Brain microvascular endothelial cell (primary cell): ENCODE measurements at regions not wholly inside any gene's neighbourhood (a gene's known extent, or its start where the extent isn't known, plus 50 kb on each side); places are given as distances from the start of the nearest gene placed in this dataset.

ENCODE experiments used
- DNase-seq: peaks from one replicate; pipeline ENCODE4 v3.0.0-alpha.2; 2020
- H3K27ac ChIP-seq: fragments of 250-450 bp; sonication (Bioruptor Pico); 2 replicates; pipeline ENCODE4 v1.5.1; 2020; ENCODE audit warnings: mild to moderate bottlenecking, moderate library complexity
- H3K27me3 ChIP-seq: fragments of 250-450 bp; sonication (Bioruptor Pico); replicated peaks from 2 replicates; pipeline ENCODE4 v1.5.1; 2020; ENCODE audit warnings: mild to moderate bottlenecking
- H3K36me3 ChIP-seq: fragments of 250-450 bp; sonication (Bioruptor Pico); replicated peaks from 2 replicates; pipeline ENCODE4 v1.5.1; 2020; ENCODE audit warnings: mild to moderate bottlenecking
- H3K4me3 ChIP-seq: 2 replicates; pipeline ENCODE4 v1.5.1; 2011; ENCODE audit warnings: low read depth, mild to moderate bottlenecking, control low read depth, low read length, moderate library complexity
- in situ Hi-C: cut with HindIII; loops from 2 replicates; pipeline ENCODE4 v1.10.0; 2017; ENCODE audit warnings: low sequenced_read_pairs, low pct_ligation_motif_present
- TF ChIP-seq, protein P1 (sequence below): IDR thresholded peaks from 2 replicates; pipeline ENCODE4 v1.5.1; 2011; ENCODE audit warnings: low read depth, mild to moderate bottlenecking, moderate library complexity, low read length, control low read depth, inconsistent platforms; ENCODE audit errors: missing control alignments

DNA sequence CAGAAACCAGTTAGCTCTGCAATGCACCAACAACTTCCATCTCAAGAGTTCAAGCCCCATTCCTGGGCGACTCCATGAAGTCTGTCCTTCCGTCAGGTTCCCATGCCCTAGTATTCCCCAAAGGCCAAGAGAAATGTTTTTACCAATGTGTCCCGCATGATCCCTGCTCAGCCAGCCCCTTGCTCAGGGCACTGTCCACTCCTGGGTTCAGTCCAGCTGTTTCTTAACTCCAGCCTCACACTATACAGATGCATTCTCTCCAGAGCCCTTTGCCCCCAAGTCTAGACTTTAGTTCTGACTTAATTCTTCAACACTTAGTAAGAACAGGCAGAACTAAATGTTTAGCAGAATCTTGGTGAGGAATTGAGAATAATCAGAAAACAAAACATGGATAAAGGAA is 497.5 kb downstream of the SOX6 start:
- no peaks in the 10 kb centered on the region for H3K36me3 ChIP-seq
- no peak overlapping the region for H3K4me3 ChIP-seq
- in situ Hi-C loops, result no loop called here
- no peak for DNase-seq
- peaks cover 2% of the 10 kb centered on the region for H3K27me3 ChIP-seq
- H3K27ac ChIP-seq, result no peak overlapping the region
- TF ChIP-seq, protein P1, sequence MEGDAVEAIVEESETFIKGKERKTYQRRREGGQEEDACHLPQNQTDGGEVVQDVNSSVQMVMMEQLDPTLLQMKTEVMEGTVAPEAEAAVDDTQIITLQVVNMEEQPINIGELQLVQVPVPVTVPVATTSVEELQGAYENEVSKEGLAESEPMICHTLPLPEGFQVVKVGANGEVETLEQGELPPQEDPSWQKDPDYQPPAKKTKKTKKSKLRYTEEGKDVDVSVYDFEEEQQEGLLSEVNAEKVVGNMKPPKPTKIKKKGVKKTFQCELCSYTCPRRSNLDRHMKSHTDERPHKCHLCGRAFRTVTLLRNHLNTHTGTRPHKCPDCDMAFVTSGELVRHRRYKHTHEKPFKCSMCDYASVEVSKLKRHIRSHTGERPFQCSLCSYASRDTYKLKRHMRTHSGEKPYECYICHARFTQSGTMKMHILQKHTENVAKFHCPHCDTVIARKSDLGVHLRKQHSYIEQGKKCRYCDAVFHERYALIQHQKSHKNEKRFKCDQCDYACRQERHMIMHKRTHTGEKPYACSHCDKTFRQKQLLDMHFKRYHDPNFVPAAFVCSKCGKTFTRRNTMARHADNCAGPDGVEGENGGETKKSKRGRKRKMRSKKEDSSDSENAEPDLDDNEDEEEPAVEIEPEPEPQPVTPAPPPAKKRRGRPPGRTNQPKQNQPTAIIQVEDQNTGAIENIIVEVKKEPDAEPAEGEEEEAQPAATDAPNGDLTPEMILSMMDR, result no peak

DNA sequence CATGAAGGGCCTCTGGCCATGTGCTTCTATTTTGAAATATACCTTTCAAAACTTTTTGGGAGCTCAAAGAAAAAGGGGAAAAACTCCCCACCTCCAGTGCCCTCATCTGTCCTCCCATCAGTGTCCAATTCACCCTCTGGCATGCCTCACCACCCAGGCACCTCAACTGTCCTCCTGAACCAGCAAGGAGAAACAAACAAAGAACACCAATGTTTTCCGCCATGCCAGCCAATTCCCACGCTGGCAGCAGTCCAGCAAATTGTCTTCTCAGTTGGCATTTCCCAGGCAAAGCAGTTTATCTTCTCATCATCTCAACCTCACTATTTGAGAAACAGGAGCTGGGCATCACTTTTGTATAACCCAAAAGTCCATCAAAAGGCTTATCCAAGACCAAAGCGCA is 496.9 kb downstream of the SOX6 start:
- H3K27ac ChIP-seq, result no peak overlapping the region
- no peaks in the 10 kb centered on the region for H3K36me3 ChIP-seq
- H3K4me3 ChIP-seq, result no peak overlapping the region
- DNase-seq, result no peak
- H3K27me3 ChIP-seq, result no peaks in the 10 kb centered on the region
- in situ Hi-C loops, result no loop called here
- TF ChIP-seq, protein P1, result no peak

DNA sequence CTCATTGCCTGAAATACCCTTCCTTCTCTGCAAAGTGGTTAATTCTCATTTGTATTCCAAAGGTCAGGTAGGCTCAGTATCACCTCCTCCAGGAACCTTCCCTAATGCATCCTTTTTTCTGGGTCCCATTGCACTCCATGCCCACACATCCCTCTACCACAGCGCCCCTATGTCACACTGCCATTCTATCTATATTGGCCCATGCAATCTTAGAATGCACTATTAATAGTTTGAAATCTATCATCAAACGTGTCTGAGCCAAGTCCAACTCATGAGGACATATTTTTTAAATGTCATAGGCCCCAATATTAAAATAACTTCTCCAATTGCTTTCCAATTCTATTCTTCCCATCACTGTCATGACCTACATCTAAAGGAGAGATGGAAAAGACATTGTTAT is 495.1 kb downstream of the SOX6 start:
- DNase-seq, result no peak
- Histone ChIP-seq H3K27me3 (no peaks in the 10 kb centered on the region), H3K4me3 (no peak overlapping the region), H3K36me3 (no peaks in the 10 kb centered on the region), H3K27ac (no peak overlapping the region)
- in situ Hi-C loops, result no loop called here
- TF ChIP-seq, protein P1, result no peak

DNA sequence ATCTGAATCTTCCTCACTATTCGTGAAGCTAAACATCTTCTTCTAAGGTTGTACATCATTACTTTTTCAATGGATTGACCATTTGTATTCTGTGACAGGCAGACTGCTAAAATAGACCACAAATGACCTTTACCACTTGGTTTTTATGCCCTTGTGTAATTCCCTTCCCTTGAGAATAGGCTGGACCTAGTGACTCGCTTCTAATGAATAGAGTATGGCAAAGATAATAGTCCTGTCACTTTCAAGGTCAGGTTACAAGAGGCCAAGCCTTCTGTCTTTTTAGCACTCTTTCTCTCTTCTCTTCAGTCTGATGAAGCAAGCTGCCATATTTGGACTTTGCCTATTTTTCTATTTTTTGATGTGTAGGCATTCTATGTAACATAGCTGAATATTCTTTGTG is 492.9 kb downstream of the SOX6 start:
- Histone ChIP-seq H3K27ac (no peak overlapping the region), H3K27me3 (no peaks in the 10 kb centered on the region), H3K36me3 (no peaks in the 10 kb centered on the region), H3K4me3 (no peak overlapping the region)
- no peak for DNase-seq
- in situ Hi-C loops, result no loop called here
- TF ChIP-seq, protein P1, result no peak

DNA sequence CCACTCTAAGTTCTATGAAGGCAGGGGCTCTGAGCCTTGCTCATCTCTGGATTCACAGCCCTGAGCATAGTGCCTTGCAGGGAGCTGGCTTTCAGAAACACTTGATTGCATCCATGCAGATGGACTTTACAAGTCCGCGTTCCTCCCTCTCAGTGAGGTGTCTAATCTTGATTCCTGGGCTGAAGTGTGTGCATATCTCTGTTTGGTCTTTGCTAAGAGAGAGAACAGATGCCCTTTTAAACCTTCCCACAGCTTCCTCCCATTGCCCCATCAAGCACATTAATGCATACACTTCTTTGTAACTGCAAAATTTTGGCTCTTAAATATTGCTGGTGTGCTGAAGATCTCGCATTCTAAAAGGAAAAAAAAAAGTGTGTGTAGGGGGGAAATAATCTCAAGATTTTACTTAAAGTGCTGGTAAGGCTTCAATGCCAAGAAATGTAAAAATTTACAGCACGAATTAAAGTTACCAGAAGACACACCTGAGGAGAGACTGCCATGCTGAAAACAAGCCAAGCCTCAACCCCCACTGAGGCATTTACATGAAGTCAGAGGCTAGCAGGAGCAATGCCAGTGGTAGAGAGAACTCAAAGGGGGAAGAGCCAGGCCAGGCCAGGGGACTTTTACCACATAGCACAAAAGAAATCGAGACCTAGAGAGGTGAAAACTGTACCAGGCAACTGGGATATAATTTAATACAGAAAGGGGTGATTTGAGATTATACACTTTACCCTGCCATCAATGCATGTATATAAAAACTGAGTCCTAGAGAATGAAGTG is 492.1 kb downstream of the SOX6 start:
- in situ Hi-C loops, result no loop called here
- no peak overlapping the region for H3K27ac ChIP-seq
- TF ChIP-seq, protein P1, result no peak

More for the DNA sequence above, 492.1 kb downstream of the SOX6 start:
- H3K36me3 ChIP-seq, result no peaks in the 10 kb centered on the region
- no peak overlapping the region for H3K4me3 ChIP-seq
- H3K27me3 ChIP-seq, result no peaks in the 10 kb centered on the region
- DNase-seq, result no peak
